IMR-90 (cell line): ENCODE measurements at regions not wholly inside any gene's neighbourhood (a gene's known extent, or its start where the extent isn't known, plus 50 kb on each side); places are given as distances from the start of the nearest gene placed in this dataset.
A peak's percentile ranks its signal among the peaks of the same experiment; 100 is the strongest.

Experiments used
- ATAC-seq: fragments of 200-7000 bp; cut with Tn5 transposase; 2 replicates; pipeline ENCODE4 v1.9.1; 2020; ENCODE audit warnings: low read depth, mild to moderate bottlenecking, moderate library complexity
- BruUV-seq: library from RNA; stranded (reverse); fragments of 400-500 nt; replicated peaks from 2 replicates; lab custom pipeline; 2021; lab: Mats Ljungman, UMichigan
- CTCF ChIA-PET: fragments of 300-600 bp; formaldehyde crosslinking; extraction: SDS; loops from one replicate; lab custom pipeline; 2021; ENCODE audit warnings: antibody characterized with exemption; lab: Yijun Ruan, JAX
- POLR2A ChIA-PET: fragments of 300-600 bp; sonication (Branson Sonifier 250); formaldehyde crosslinking; loops from one replicate; lab custom pipeline; 2022; ENCODE audit warnings: antibody characterized with exemption; ENCODE audit not compliant: unreplicated experiment; lab: Charles Lee
- DNase-seq: peaks from one replicate; pipeline ENCODE4 v3.0.0; 2013
- H2AFZ ChIP-seq: replicated peaks from 2 replicates; pipeline ENCODE3; 2013; ENCODE audit warnings: low read length, mild to moderate bottlenecking; ENCODE audit not compliant: poor library complexity
- H2AK5ac ChIP-seq: 2 replicates; pipeline ENCODE4 v1.6.1; 2013; ENCODE audit warnings: low read depth, low read length, inconsistent platforms
- H2AK9ac ChIP-seq: replicated peaks from 2 replicates; pipeline ENCODE3; 2013; ENCODE audit warnings: mild to moderate bottlenecking, low read depth, low read length, moderate library complexity; ENCODE audit not compliant: poor library complexity
- H2BK120ac ChIP-seq: 2 replicates; pipeline ENCODE4 v1.6.1; 2013; ENCODE audit warnings: low read depth, low read length, inconsistent platforms
- H2BK15ac ChIP-seq: 3 replicates; pipeline ENCODE4 v1.6.1; 2013; ENCODE audit warnings: low read depth, low read length, inconsistent platforms
- H2BK20ac ChIP-seq: 2 replicates; pipeline ENCODE4 v1.6.1; 2013; ENCODE audit warnings: low read depth, mild to moderate bottlenecking, inconsistent platforms, low read length, moderate library complexity
- H2BK5ac ChIP-seq: 2 replicates; pipeline ENCODE4 v1.6.1; 2013; ENCODE audit warnings: mild to moderate bottlenecking, low read depth, low read length, inconsistent platforms; ENCODE audit not compliant: poor library complexity, severe bottlenecking
- H3K14ac ChIP-seq: replicated peaks from 2 replicates; pipeline ENCODE4 v1.6.1; 2013; ENCODE audit warnings: low read depth, low read length, inconsistent platforms
- H3K18ac ChIP-seq: 2 replicates; pipeline ENCODE4 v1.6.1; 2013; ENCODE audit warnings: low read depth, low read length, control low read depth
- H3K23ac ChIP-seq: 2 replicates; pipeline ENCODE4 v1.6.1; 2013; ENCODE audit warnings: low read depth, low read length, inconsistent platforms
- H3K27ac ChIP-seq: 2 replicates; pipeline ENCODE4 v1.5.1; 2013; ENCODE audit warnings: mild to moderate bottlenecking, control low read depth, low read length; ENCODE audit not compliant: insufficient read depth
- H3K27me3 ChIP-seq: 2 replicates; pipeline ENCODE4 v1.6.1; 2013; ENCODE audit warnings: low read length; ENCODE audit not compliant: control insufficient read depth, insufficient read depth
- H3K36me3 ChIP-seq: 2 replicates; pipeline ENCODE4 v1.6.1; 2013; ENCODE audit warnings: low read length, mixed read lengths; ENCODE audit not compliant: control insufficient read depth, insufficient read depth
- H3K4ac ChIP-seq: 2 replicates; pipeline ENCODE4 v1.6.1; 2013; ENCODE audit warnings: low read depth, low read length, inconsistent platforms
- H3K4me1 ChIP-seq: 2 replicates; pipeline ENCODE4 v1.6.1; 2013; ENCODE audit warnings: low read length, mixed read lengths; ENCODE audit not compliant: control insufficient read depth, insufficient read depth
- H3K4me2 ChIP-seq: 2 replicates; pipeline ENCODE4 v1.6.1; 2013; ENCODE audit warnings: low read depth, mild to moderate bottlenecking, control low read depth, low read length, moderate library complexity
- H3K4me3 ChIP-seq: 2 replicates; pipeline ENCODE4 v1.5.1; 2013; ENCODE audit warnings: low read depth, mild to moderate bottlenecking, control low read depth, low read length, moderate library complexity; ENCODE audit not compliant: insufficient read depth
- H3K56ac ChIP-seq: 2 replicates; pipeline ENCODE4 v1.6.1; 2013; ENCODE audit warnings: low read length, inconsistent platforms; ENCODE audit not compliant: insufficient read depth; ENCODE audit errors: extremely low read depth
- H3K79me1 ChIP-seq, 2 experiments: 2 replicates each; pipeline ENCODE4 v1.6.1; 2013; ENCODE audit warnings: low read length in 2 of 2, inconsistent platforms in 1 of 2, low read depth in 1 of 2
- H3K9ac ChIP-seq: 2 replicates; pipeline ENCODE4 v1.6.1; 2013; ENCODE audit warnings: low read depth, low read length, control low read depth
- H3K9me1 ChIP-seq: 2 replicates; pipeline ENCODE4 v1.6.1; 2013; ENCODE audit warnings: low read length, inconsistent platforms; ENCODE audit not compliant: insufficient read depth
- H3K9me3 ChIP-seq: 2 replicates; pipeline ENCODE4 v1.6.1; 2013; ENCODE audit warnings: low read length; ENCODE audit not compliant: control insufficient read depth, insufficient read depth
- H4K20me1 ChIP-seq: 2 replicates; pipeline ENCODE4 v1.6.1; 2013; ENCODE audit warnings: low read length, inconsistent platforms; ENCODE audit not compliant: insufficient read depth
- H4K5ac ChIP-seq: 2 replicates; pipeline ENCODE4 v1.6.1; 2013; ENCODE audit warnings: mild to moderate bottlenecking, low read depth, low read length, control low read depth
- H4K8ac ChIP-seq, 2 experiments: 2 replicates each; pipeline ENCODE4 v1.6.1; 2013; ENCODE audit warnings: low read depth in 2 of 2, low read length in 2 of 2, control low read depth in 1 of 2, inconsistent platforms in 1 of 2
- H4K91ac ChIP-seq: 2 replicates; pipeline ENCODE4 v1.6.1; 2013; ENCODE audit warnings: low read depth, low read length, inconsistent platforms; ENCODE audit not compliant: insufficient read depth
- BHLHE40 ChIP-seq: fragments of 150-350 bp; IDR thresholded peaks from 2 replicates; pipeline ENCODE4 v1.6.1; 2016; ENCODE audit warnings: mild to moderate bottlenecking, low read depth, low read length
- CEBPB ChIP-seq: IDR thresholded peaks from 2 replicates; pipeline ENCODE4 v1.6.1; 2012; ENCODE audit warnings: low read depth, low read length, improper control_type of control experiment
- CHD1 ChIP-seq: IDR thresholded peaks from 2 replicates; pipeline ENCODE4 v1.6.1; 2012; ENCODE audit warnings: low read depth, low read length, improper control_type of control experiment
- FOS ChIP-seq: fragments of 150-350 bp; IDR thresholded peaks from 2 replicates; pipeline ENCODE4 v1.6.1; 2016; ENCODE audit warnings: low read depth, low read length
- MAFK ChIP-seq: IDR thresholded peaks from 2 replicates; pipeline ENCODE4 v1.6.1; 2012; ENCODE audit warnings: low read depth, low read length, improper control_type of control experiment
- MXI1 ChIP-seq: IDR thresholded peaks from 2 replicates; pipeline ENCODE4 v1.6.1; 2012; ENCODE audit warnings: low read depth, mild to moderate bottlenecking, low read length, moderate library complexity, borderline replicate concordance
- NFE2L2 ChIP-seq: fragments of 150-350 bp; IDR thresholded peaks from 2 replicates; pipeline ENCODE4 v1.6.1; 2016; ENCODE audit warnings: low read depth, mild to moderate bottlenecking, low read length
- POLR2A ChIP-seq: IDR thresholded peaks from 2 replicates; pipeline ENCODE4 v1.6.1; 2012; ENCODE audit warnings: mild to moderate bottlenecking, low read depth, low read length
- RCOR1 ChIP-seq: IDR thresholded peaks from 2 replicates; pipeline ENCODE4 v1.6.1; 2012; ENCODE audit warnings: mild to moderate bottlenecking, low read length, improper control_type of control experiment; ENCODE audit not compliant: insufficient replicate concordance
- WGBS, 2 experiments: methylation state at CpG; one replicate each; pipeline versions ENCODE4 v1.1.5 to v1.1.7; 2013; ENCODE audit warnings: missing lambda C conversion rate in 2 of 2; ENCODE audit not compliant: insufficient read length in 1 of 2; ENCODE audit errors: extremely low coverage in 2 of 2; 5-methylcytosine and 5-hydroxymethylcytosine counted together
- dilution Hi-C: fragments of 300-500 bp; cut with HindIII; formaldehyde crosslinking; loops from one replicate; pipeline ENCODE4 v1.14.3; 2018; ENCODE audit warnings: low sequenced_read_pairs; ENCODE audit not compliant: unreplicated experiment
- in situ Hi-C: fragments of 300-500 bp; cut with MboI; formaldehyde crosslinking; loops from 3 replicates; pipeline ENCODE4 v1.14.3; 2019; ENCODE audit warnings: low sequenced_read_pairs, inconsistent platforms, mixed read lengths
- intact Hi-C: fragments of 100-400 bp; cut with micrococcal nuclease; formaldehyde crosslinking; loops from 2 replicates; pipeline ENCODE4 v1.10.0; 2022
- TF ChIP-seq, protein P1 (sequence below): fragments of 150-350 bp; IDR thresholded peaks from 2 replicates; pipeline ENCODE4 v1.6.1; 2016; ENCODE audit warnings: low read depth, mild to moderate bottlenecking, low read length, moderate library complexity, borderline replicate concordance
- TF ChIP-seq, protein P2 (sequence below): fragments of 150-350 bp; IDR thresholded peaks from 2 replicates; pipeline ENCODE4 v1.6.1; 2017; ENCODE audit warnings: mild to moderate bottlenecking, antibody characterized with exemption, low read length, low read depth

DNA sequence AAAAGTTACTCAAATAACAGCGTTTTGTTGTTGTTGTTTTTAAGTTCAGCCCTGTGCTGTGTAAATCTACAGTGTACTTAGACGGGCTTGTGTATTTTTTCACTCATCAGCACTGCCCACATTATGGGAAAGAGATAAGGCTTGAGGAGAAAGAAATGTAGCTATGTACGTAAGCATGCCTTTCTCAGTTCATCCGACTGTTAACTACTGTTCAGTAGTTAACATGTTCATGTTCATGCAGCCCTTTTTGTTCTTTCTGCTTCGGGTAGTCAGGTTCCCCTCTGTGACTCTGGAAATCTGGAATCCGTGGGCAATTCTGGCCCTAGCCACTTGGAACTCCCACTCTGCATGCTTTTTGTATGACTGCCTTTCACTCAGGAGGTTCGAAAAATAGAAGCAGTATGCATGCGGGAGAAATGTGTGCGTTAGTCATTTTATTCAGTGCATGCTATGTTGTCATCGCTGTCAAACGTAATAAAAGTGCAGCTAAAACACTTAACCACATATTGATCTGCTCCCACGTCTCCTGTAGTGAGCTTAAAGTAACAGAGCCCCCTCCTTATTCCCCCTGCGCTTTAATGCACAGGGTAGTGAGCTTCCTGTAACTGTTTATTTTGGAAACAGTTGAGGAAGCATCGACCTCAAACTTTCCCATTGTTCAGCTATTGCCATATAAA lies 283.1 kb upstream of the NR2F2 start (continued):
- peak; percentile 64 for TF ChIP-seq CEBPB
- TF ChIP-seq NFE2L2: no peak
- peak; percentile 58 for TF ChIP-seq FOS

DNA sequence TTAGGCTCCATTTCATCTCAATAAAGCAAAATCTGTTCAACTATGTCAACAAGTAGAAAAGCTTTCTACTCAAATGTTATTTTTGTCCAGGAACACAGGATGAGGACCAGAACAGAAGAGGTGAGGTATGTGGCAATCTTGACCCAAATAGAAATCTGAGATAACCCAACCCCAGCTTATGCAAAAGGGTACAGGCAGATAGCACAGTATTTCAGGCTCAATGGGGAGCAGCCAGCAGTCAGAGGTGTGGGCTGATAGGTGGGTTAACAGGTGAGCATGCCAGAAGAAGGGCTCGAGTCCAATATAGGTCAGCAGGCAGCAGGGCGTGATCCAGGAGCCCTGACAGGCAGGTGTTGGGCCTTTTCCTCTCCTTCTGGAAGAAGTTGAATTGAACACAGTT lies 281.2 kb upstream of the NR2F2 start:
- Histone ChIP-seq H3K9me1 (no peaks in the 10 kb centered on the region), H3K36me3 (no peaks in the 10 kb centered on the region), H2BK5ac (no peak overlapping the region), H3K27me3 (no peaks in the 10 kb centered on the region), H2AK5ac (peak overlapping the region; percentile 11; the same call in 1 of the 2 replicates), H4K91ac (no peak overlapping the region), H2AK9ac (no peak overlapping the region), H4K8ac (no peak overlapping the region), H2AFZ (no peak overlapping the region), H3K4me1 (peaks cover 3% of the 10 kb centered on the region), H4K5ac (no peak overlapping the region), H3K18ac (no peak overlapping the region), H2BK120ac (no peak overlapping the region), H2BK15ac (no peak overlapping the region), H3K4ac (no peak overlapping the region), H3K4me3 (no peak overlapping the region), H3K56ac (no peak overlapping the region), H3K9me3 (no peaks in the 10 kb centered on the region), H3K79me1 (no peaks in the 10 kb centered on the region), H3K23ac (no peak overlapping the region), H4K20me1 (no peaks in the 10 kb centered on the region), H3K4me2 (no peak overlapping the region), H3K27ac (no peak overlapping the region), H3K14ac (no peak overlapping the region), H2BK20ac (no peak overlapping the region), H3K9ac (no peak overlapping the region)
- no CpG with 5 or more reads among the region's 2 CpGs for WGBS, 2 experiments
- intact Hi-C loops (loop anchor here (10.0 kb wide), 1 partner anchor 795 kb away; no protein-coding TSS in a partner anchor), dilution Hi-C loops (no loop called here), in situ Hi-C loops (no loop called here)
- DNase-seq (no peak), ATAC-seq (no peak)
- POLR2A ChIA-PET: no interaction called here
- no TSS peak for BruUV-seq
- TF ChIP-seq NFE2L2: no peak
- no peak for TF ChIP-seq RCOR1
- TF ChIP-seq FOS: no peak
- TF ChIP-seq CHD1: no peak
- TF ChIP-seq POLR2A: no peak
- TF ChIP-seq CEBPB: no peak
- TF ChIP-seq, protein P1, sequence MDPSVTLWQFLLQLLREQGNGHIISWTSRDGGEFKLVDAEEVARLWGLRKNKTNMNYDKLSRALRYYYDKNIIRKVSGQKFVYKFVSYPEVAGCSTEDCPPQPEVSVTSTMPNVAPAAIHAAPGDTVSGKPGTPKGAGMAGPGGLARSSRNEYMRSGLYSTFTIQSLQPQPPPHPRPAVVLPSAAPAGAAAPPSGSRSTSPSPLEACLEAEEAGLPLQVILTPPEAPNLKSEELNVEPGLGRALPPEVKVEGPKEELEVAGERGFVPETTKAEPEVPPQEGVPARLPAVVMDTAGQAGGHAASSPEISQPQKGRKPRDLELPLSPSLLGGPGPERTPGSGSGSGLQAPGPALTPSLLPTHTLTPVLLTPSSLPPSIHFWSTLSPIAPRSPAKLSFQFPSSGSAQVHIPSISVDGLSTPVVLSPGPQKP: no peak
- TF ChIP-seq BHLHE40: no peak
- TF ChIP-seq MXI1: no peak
- no peak for TF ChIP-seq MAFK
- TF ChIP-seq, protein P2, sequence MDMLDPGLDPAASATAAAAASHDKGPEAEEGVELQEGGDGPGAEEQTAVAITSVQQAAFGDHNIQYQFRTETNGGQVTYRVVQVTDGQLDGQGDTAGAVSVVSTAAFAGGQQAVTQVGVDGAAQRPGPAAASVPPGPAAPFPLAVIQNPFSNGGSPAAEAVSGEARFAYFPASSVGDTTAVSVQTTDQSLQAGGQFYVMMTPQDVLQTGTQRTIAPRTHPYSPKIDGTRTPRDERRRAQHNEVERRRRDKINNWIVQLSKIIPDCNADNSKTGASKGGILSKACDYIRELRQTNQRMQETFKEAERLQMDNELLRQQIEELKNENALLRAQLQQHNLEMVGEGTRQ: no peak
- CTCF ChIA-PET: interaction anchor here (2.3 kb wide), 1 partner anchor 11 kb away, joined by 8 read pairs; no protein-coding TSS in a partner anchor
